SK-N-SH treated with all-trans-retinoic acid at 6 μM for 48 hours (cell line): ENCODE measurements at regions not wholly inside any gene's neighbourhood (a gene's known extent, or its start where the extent isn't known, plus 50 kb on each side); places are given as distances from the start of the nearest gene placed in this dataset.

Experiments
- ARNTL ChIP-seq: fragments of 450-650 bp; formaldehyde crosslinking; IDR thresholded peaks from 2 replicates; pipeline ENCODE4 v1.5.0; 2020; ENCODE audit warnings: low read depth, mild to moderate bottlenecking, moderate library complexity, borderline replicate concordance
- CSDC2 ChIP-seq: fragments of 250-450 bp; sonication (Bioruptor Pico); IDR thresholded peaks from 2 replicates; pipeline ENCODE4 v1.5.0; 2020; ENCODE audit warnings: mild to moderate bottlenecking, moderate library complexity
- PPARA ChIP-seq: fragments of 250-450 bp; sonication (Bioruptor Pico); IDR thresholded peaks from 2 replicates; pipeline ENCODE4 v1.5.0; 2020; ENCODE audit warnings: mild to moderate bottlenecking, borderline replicate concordance
- RARB ChIP-seq: fragments of 250-450 bp; sonication (Bioruptor Pico); IDR thresholded peaks from 2 replicates; pipeline ENCODE4 v1.8.0; 2021; ENCODE audit warnings: mild to moderate bottlenecking, moderate library complexity
- ZFP3 ChIP-seq: fragments of 250-450 bp; sonication (Bioruptor Pico); IDR thresholded peaks from 2 replicates; pipeline ENCODE4 v1.5.0; 2020; ENCODE audit warnings: mild to moderate bottlenecking, moderate library complexity
- ZFP30 ChIP-seq: fragments of 450-650 bp; formaldehyde crosslinking; IDR thresholded peaks from 2 replicates; pipeline ENCODE4 v1.5.0; 2022; ENCODE audit warnings: mild to moderate bottlenecking, moderate library complexity
- ZNF565 ChIP-seq: fragments of 450-650 bp; formaldehyde crosslinking; conservative IDR thresholded peaks from 2 replicates; pipeline ENCODE4 v1.5.0; 2020; ENCODE audit warnings: low read depth, mild to moderate bottlenecking, moderate library complexity
- ZNF8 ChIP-seq: fragments of 450-650 bp; formaldehyde crosslinking; IDR thresholded peaks from 2 replicates; pipeline ENCODE4 v1.5.0; 2020; ENCODE audit warnings: mild to moderate bottlenecking, moderate library complexity
- TF ChIP-seq, protein P1 (sequence below): fragments of 250-450 bp; sonication (Bioruptor Pico); IDR thresholded peaks from 2 replicates; pipeline ENCODE4 v1.5.1; 2020; ENCODE audit warnings: low read depth, mild to moderate bottlenecking, moderate library complexity
- TF ChIP-seq, protein P2 (sequence below): fragments of 250-450 bp; sonication (Bioruptor Pico); IDR thresholded peaks from 2 replicates; pipeline ENCODE4 v1.8.0; 2020; ENCODE audit warnings: mild to moderate bottlenecking, moderate library complexity, borderline replicate concordance

DNA sequence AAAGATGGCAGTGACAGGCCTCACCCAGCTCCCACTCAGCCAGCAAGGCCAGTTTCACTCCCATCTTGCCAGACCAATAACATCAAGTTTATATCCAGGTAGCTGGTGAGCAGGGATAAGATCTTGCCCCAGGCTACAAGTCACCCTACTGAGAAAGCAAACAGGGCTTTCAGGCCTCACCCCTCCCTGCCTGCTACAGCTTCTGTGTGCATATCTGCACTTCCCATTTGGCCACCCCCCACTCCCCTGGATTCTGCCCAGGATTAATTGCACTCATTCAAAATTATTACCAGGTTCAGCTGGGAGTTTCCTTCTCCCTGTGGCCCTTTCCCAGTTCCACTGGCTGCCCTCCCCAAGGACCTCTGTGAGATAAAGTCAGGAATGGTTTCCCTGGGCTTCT is 352.1 kb downstream of the TBX15 start:
- no peak for TF ChIP-seq RARB (CRISPR knock-in tag)
- no peak for TF ChIP-seq ZFP30 (CRISPR knock-in tag)
- no peak for TF ChIP-seq ZFP3
- TF ChIP-seq, protein P1, sequence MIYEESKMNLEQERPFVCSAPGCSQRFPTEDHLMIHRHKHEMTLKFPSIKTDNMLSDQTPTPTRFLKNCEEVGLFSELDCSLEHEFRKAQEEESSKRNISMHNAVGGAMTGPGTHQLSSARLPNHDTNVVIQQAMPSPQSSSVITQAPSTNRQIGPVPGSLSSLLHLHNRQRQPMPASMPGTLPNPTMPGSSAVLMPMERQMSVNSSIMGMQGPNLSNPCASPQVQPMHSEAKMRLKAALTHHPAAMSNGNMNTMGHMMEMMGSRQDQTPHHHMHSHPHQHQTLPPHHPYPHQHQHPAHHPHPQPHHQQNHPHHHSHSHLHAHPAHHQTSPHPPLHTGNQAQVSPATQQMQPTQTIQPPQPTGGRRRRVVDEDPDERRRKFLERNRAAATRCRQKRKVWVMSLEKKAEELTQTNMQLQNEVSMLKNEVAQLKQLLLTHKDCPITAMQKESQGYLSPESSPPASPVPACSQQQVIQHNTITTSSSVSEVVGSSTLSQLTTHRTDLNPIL (CRISPR knock-in tag) = no peak
- TF ChIP-seq ZNF565 (CRISPR knock-in tag) = no peak
- TF ChIP-seq, protein P2, sequence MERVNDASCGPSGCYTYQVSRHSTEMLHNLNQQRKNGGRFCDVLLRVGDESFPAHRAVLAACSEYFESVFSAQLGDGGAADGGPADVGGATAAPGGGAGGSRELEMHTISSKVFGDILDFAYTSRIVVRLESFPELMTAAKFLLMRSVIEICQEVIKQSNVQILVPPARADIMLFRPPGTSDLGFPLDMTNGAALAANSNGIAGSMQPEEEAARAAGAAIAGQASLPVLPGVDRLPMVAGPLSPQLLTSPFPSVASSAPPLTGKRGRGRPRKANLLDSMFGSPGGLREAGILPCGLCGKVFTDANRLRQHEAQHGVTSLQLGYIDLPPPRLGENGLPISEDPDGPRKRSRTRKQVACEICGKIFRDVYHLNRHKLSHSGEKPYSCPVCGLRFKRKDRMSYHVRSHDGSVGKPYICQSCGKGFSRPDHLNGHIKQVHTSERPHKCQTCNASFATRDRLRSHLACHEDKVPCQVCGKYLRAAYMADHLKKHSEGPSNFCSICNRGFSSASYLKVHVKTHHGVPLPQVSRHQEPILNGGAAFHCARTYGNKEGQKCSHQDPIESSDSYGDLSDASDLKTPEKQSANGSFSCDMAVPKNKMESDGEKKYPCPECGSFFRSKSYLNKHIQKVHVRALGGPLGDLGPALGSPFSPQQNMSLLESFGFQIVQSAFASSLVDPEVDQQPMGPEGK (CRISPR knock-in tag) = no peak
- no peak for TF ChIP-seq ARNTL
- TF ChIP-seq ZNF8 (CRISPR knock-in tag) = no peak
- no peak for TF ChIP-seq PPARA (CRISPR knock-in tag)
- no peak for TF ChIP-seq CSDC2 (CRISPR knock-in tag)
